Bronchial epithelial cell (primary cell): ENCODE measurements at regions not wholly inside any gene's neighbourhood (a gene's known extent, or its start where the extent isn't known, plus 50 kb on each side); places are given as distances from the start of the nearest gene placed in this dataset.

ENCODE experiments used
- DNase-seq: peaks from one replicate; pipeline ENCODE4 v3.0.0-alpha.2; 2010; ENCODE audit warnings: low read depth
- FAIRE-seq: peaks from 2 replicates; lab custom pipeline; 2011; peaks lifted over from hg19 to GRCh38; lab: Jason Lieb, UNC
- H3K27me3 ChIP-seq: 2 replicates; pipeline ENCODE4 v1.5.1; 2011; ENCODE audit warnings: low read length; ENCODE audit not compliant: control insufficient read depth, insufficient read depth
- H3K36me3 ChIP-seq: 2 replicates; pipeline ENCODE4 v1.5.1; 2011; ENCODE audit warnings: low read length; ENCODE audit not compliant: control insufficient read depth, insufficient read depth
- H3K4me3 ChIP-seq: 2 replicates; pipeline ENCODE4 v1.5.1; 2011; ENCODE audit warnings: mild to moderate bottlenecking, low read depth, low read length, control low read depth
- TF ChIP-seq, protein P1 (sequence below): IDR thresholded peaks from 2 replicates; pipeline ENCODE4 v1.5.1; 2011; ENCODE audit warnings: mild to moderate bottlenecking, moderate library complexity, low read length, control low read depth, inconsistent platforms; ENCODE audit not compliant: insufficient read depth, severe bottlenecking

DNA sequence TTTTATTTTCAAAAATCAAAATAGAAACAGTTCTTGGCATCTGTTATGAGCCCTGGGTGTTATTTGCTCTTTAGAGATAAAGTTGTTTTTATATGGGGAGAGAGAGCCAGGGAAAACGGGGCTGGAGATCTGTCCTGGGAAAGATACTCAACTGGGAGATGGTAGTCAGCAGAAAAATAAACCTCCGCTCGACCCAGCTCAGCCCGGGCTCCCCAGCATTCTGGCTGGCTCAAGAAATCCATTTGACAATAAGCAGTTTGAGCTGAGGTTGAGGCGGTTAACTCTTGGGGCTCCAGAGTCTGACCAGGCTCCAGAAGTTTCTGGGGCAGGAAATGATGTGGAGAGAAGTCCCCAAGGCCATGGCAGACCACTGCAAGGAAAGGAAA is 151.9 kb downstream of the IRX5 start:
- FAIRE-seq (no peak), DNase-seq (no peak)
- TF ChIP-seq, protein P1, sequence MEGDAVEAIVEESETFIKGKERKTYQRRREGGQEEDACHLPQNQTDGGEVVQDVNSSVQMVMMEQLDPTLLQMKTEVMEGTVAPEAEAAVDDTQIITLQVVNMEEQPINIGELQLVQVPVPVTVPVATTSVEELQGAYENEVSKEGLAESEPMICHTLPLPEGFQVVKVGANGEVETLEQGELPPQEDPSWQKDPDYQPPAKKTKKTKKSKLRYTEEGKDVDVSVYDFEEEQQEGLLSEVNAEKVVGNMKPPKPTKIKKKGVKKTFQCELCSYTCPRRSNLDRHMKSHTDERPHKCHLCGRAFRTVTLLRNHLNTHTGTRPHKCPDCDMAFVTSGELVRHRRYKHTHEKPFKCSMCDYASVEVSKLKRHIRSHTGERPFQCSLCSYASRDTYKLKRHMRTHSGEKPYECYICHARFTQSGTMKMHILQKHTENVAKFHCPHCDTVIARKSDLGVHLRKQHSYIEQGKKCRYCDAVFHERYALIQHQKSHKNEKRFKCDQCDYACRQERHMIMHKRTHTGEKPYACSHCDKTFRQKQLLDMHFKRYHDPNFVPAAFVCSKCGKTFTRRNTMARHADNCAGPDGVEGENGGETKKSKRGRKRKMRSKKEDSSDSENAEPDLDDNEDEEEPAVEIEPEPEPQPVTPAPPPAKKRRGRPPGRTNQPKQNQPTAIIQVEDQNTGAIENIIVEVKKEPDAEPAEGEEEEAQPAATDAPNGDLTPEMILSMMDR: no peak

DNA sequence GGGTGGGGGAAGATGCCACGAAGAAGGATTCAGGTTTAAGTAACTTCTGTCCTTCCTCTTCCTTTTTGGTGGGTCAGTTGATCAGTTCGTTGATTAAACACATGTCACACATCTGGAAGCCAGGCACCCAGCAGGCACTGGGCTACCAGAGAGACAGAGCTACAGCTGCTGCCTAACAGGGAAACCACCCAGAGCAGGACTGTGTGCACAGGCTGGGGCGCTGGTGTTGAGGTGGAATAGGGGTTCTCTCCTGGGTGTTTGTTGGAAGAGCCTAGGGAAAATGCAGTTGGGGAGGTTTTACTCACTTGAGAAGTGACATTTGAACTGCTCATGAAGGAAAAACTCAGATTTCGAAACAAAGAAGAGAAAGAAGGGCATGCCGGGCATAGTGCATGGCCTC is 152.4 kb downstream of the IRX5 start:
- TF ChIP-seq, protein P1: no peak
- no peak for DNase-seq
- Histone ChIP-seq H3K27me3 (no peaks in the 10 kb centered on the region), H3K36me3 (no peaks in the 10 kb centered on the region), H3K4me3 (no peak overlapping the region)
- FAIRE-seq: no peak

More for the DNA sequence above, 151.9 kb downstream of the IRX5 start:
- Histone ChIP-seq H3K27me3 (no peaks in the 10 kb centered on the region), H3K4me3 (no peak overlapping the region), H3K36me3 (no peaks in the 10 kb centered on the region)

DNA sequence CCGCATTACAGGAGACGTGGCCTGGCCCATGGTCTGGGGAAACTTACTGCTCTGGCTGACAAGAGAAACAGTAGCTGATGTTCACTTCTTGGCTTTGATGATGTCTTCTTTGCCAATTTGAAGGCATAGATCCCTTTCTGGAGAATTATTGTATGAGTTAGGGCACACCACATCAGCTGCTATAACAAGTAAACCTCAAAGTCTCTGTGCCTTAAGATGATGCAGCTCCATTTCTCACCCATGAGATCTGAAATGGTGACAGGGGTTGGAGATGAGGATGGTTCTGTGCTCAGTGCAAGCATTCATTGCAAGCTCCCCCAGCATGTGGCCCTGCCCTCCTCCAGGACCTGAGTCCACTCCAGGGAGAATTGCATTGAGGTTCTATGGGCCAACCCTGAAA is 157.4 kb downstream of the IRX5 start:
- TF ChIP-seq, protein P1: no peak
- no peaks in the 10 kb centered on the region for H3K27me3 ChIP-seq
- FAIRE-seq (no peak), DNase-seq (no peak)
- no peak overlapping the region for H3K4me3 ChIP-seq
- no peaks in the 10 kb centered on the region for H3K36me3 ChIP-seq

GRCh38 chr16:55089600-55089999 is 158.9 kb downstream of the IRX5 start:
- Histone ChIP-seq H3K4me3 (no peak overlapping the region), H3K27me3 (no peaks in the 10 kb centered on the region), H3K36me3 (no peaks in the 10 kb centered on the region)
- TF ChIP-seq, protein P1: no peak
- no peak for FAIRE-seq
- DNase-seq: no peak

DNA sequence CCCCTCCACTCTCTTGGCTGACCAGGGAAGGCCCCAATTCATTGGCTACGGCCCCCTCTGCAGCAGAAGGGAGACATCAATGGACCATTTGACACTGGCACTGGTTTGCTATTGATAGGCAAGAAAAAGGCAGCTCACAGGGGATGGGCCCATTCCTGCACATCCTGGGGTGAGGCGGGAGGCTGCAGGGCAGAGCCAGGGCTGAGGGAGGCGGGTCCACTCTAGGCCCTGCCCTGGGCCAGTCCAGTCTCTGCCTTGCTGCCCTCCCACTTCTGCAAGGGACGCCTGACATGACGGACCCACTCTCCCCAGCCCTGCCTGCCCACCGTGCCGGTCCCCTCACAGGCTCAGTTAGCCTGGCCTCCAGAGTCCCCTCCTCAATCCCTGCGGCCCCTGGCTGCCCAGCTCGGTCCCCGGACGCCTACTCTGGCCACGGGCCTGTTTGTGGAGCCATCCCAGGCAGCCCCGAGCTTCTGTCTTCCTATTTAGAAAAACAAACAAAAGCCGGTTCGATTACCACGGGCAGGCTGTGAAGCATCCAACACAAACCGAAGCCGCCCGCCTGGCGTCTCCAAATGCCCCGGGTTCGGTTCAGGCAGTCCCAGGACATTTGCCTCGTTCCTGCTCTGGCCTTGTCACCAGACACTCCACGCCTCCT is 160.7 kb downstream of the IRX5 start:
- TF ChIP-seq, protein P1: no peak
- Histone ChIP-seq H3K27me3 (no peaks in the 10 kb centered on the region), H3K4me3 (no peak overlapping the region), H3K36me3 (no peaks in the 10 kb centered on the region)
- no peak for FAIRE-seq
- no peak for DNase-seq

GRCh38 chr16:55091871-55092230 is 161.2 kb downstream of the IRX5 start:
- no peaks in the 10 kb centered on the region for H3K27me3 ChIP-seq
- TF ChIP-seq, protein P1: no peak
- DNase-seq: no peak
- no peak overlapping the region for H3K4me3 ChIP-seq
- no peak for FAIRE-seq
- no peaks in the 10 kb centered on the region for H3K36me3 ChIP-seq
